Cardiac muscle cell (in vitro differentiated cells and primary cell): ENCODE measurements at regions not wholly inside any gene's neighbourhood (a gene's known extent, or its start where the extent isn't known, plus 50 kb on each side); places are given as distances from the start of the nearest gene placed in this dataset.

Source experiments
- DNase-seq, 2 donors: peaks; one replicate each; pipeline versions ENCODE4 v3.0.0 to v3.0.0-alpha.2; 2010 to 2017; ENCODE audit warnings: low read depth in 1 of 2, low spot score in 1 of 2
- H3K27ac ChIP-seq: fragments of 200-600 bp; sonication (generic); 2 replicates; pipeline ENCODE4 v1.5.1; 2016
- H3K27me3 ChIP-seq: fragments of 200-600 bp; sonication (generic); 2 replicates; pipeline ENCODE4 v1.6.0; 2016; ENCODE audit warnings: control low read depth
- H3K36me3 ChIP-seq: fragments of 200-600 bp; sonication (generic); 2 replicates; pipeline ENCODE4 v1.5.1; 2016; ENCODE audit warnings: control low read depth
- H3K4me1 ChIP-seq: fragments of 200-600 bp; sonication (generic); 2 replicates; pipeline ENCODE4 v1.8.1; 2017; ENCODE audit warnings: low read depth, mild to moderate bottlenecking, mixed run types
- H3K4me3 ChIP-seq: fragments of 200-600 bp; sonication (generic); 2 replicates; pipeline ENCODE4 v1.5.1; 2016; ENCODE audit warnings: mild to moderate bottlenecking
- H3K9me3 ChIP-seq: fragments of 200-600 bp; sonication (generic); 2 replicates; pipeline ENCODE4 v1.5.1; 2017; ENCODE audit warnings: low read depth, mild to moderate bottlenecking, control low read depth
- TF ChIP-seq, protein P1 (sequence below): IDR thresholded peaks from 2 replicates; pipeline ENCODE4 v1.5.1; 2012; ENCODE audit warnings: low read depth, mild to moderate bottlenecking, low read length

DNA sequence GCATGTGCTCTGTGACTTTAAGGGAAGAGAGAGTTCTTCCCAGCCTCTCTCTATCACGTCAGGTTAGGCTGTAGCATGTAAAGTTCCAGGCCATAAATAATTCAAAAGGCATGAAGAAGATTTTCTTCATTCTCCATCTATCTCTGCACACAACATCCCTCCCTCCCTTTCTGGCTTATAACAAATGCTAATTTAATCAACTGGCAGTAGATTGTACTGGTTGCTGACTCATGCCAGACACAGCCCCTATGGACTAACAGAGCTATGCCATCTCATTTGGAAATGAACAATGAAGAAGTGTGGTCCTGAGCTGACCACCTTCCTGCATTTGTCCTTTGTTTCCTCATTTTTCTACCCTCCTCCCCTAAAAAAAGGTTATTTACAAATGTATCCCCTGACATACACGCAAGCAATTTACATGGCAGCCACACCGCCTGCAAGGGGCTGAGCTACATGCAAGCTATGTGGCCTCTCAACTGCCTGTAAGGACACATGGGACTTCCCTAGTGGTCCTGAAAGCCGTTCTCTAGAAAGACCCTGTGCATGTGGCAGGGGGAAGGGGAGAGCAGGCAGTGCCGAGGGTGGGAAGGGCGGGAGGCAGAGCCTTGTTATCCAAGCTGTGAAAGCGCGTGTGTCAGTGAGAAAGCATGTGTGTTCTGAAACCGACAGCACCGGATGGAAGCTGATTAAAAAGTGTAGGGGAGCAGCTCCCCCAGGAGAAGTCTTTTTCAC lies 90.9 kb upstream of the KLF7 start:
- H3K4me3 ChIP-seq, result no peak overlapping the region
- peak in 1 of 2 donors; percentile 58 for DNase-seq
- no peaks in the 10 kb centered on the region for H3K4me1 ChIP-seq
- H3K9me3 ChIP-seq, result no peaks in the 10 kb centered on the region
- no peak overlapping the region for H3K27ac ChIP-seq
- TF ChIP-seq, protein P1, sequence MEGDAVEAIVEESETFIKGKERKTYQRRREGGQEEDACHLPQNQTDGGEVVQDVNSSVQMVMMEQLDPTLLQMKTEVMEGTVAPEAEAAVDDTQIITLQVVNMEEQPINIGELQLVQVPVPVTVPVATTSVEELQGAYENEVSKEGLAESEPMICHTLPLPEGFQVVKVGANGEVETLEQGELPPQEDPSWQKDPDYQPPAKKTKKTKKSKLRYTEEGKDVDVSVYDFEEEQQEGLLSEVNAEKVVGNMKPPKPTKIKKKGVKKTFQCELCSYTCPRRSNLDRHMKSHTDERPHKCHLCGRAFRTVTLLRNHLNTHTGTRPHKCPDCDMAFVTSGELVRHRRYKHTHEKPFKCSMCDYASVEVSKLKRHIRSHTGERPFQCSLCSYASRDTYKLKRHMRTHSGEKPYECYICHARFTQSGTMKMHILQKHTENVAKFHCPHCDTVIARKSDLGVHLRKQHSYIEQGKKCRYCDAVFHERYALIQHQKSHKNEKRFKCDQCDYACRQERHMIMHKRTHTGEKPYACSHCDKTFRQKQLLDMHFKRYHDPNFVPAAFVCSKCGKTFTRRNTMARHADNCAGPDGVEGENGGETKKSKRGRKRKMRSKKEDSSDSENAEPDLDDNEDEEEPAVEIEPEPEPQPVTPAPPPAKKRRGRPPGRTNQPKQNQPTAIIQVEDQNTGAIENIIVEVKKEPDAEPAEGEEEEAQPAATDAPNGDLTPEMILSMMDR, result no peak
- no peaks in the 10 kb centered on the region for H3K27me3 ChIP-seq
- no peaks in the 10 kb centered on the region for H3K36me3 ChIP-seq

DNA sequence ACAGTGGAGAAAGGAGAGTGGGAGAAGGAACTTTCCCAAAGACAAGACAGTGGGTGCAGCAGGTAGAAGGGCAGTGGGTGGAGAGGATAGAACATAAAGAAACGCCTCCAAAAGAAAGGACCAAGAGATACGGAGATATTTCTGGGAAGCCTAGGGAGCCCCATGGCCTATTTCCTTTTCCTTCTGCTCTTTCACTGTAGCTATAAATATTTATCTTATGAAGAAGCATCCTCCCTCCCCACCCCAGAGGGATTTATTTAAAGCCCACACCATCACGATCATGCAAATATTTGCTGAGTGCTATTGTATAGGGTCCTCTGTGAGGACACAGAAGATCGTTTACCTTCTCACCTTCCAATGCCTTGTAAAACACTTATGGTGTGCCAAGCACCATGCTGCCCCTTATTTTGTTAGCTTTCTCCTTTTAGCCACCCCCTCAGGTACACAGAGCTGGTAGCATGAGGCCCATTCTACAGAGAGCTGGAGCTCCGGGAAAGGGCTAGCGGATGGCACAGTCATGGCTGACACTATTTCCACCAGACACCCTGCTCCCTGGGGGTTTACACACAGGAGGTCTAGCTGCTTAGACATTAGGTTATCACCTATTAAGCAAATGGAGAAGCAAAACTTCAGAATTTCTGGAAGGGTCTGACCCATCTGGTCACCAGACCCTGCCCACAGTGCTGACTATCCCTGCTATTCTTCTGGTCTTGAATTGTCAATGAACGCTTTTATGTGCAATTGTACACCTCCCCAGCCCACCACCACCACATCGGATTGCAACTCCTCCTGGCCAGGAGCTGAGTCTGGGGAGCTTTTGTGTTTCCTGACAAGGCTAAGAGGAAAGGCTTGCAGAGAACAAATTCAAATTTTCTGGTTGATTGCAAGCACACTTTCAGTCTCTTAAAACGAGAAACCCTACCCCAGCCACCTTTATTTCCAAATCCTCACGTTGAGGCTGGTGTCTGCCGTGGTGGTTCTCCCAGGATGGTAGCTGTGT lies 91.8 kb upstream of the KLF7 start:
- DNase-seq, result no peak
- H3K27ac ChIP-seq, result no peak overlapping the region
- H3K9me3 ChIP-seq, result no peaks in the 10 kb centered on the region
- no peaks in the 10 kb centered on the region for H3K4me1 ChIP-seq
- H3K36me3 ChIP-seq, result no peaks in the 10 kb centered on the region
- H3K4me3 ChIP-seq, result no peak overlapping the region
- no peaks in the 10 kb centered on the region for H3K27me3 ChIP-seq
- TF ChIP-seq, protein P1, result no peak

DNA sequence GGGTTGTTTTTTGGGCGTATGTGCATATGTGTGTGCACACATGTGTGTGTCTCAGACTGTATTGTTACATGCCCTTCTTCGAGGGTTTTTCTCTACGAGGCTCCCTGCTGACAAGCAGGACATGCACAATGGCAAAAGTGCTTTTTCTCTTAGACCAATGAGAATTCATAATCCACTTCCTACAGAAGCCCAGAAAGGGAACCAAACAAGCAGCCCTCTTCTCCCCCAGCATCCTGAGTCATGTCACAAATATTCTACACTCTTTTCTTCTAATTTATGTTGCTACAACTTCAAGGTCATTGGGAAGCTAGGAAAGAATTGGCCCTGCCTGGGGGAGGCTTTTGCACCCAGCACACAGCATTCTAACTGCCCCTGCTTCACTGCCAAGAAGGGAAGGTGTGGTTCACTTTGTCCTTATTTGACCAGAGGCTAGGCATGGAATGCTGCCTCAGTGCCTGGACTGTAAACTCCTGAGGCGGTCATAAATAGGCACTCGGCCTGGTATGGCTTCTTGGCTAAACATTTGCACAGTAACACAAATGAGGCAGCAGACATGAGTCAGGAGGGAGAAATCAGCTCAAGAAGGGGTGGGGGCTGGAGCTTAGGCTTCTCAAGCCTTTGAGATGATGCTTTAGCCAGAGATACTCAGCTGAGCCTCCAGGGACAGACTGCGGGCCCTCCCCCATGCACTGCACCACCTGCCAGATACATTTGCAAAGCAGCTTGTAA lies 92.7 kb upstream of the KLF7 start:
- peak in 1 of 2 donors; percentile 98 for DNase-seq
- TF ChIP-seq, protein P1, result no peak
- H3K4me3 ChIP-seq, result no peak overlapping the region
- no peaks in the 10 kb centered on the region for H3K36me3 ChIP-seq
- no peaks in the 10 kb centered on the region for H3K4me1 ChIP-seq
- H3K27me3 ChIP-seq, result no peaks in the 10 kb centered on the region
- H3K9me3 ChIP-seq, result no peaks in the 10 kb centered on the region
- H3K27ac ChIP-seq, result no peak overlapping the region

DNA sequence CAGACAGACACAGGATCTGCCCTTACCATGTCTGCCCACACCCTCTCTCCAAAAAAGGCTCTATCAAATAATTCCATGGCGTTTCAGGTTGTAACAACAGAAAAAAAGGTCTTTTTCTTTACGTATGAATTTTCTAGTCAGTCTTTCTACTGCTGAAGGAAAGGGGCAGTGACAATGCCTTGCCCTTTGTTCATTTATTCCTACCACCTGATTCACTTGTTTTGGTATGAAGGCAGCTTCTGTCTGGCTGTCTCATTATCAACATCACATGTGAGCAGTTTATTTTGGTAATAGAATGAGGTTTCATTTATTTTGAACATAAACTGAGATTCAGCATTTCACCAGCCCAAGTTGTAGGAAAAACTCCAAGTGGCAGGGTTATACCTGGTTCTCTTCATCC lies 94.3 kb upstream of the KLF7 start:
- H3K36me3 ChIP-seq, result no peaks in the 10 kb centered on the region
- no peak overlapping the region for H3K27ac ChIP-seq
- DNase-seq, result no peak
- H3K4me3 ChIP-seq, result no peak overlapping the region
- H3K27me3 ChIP-seq, result no peaks in the 10 kb centered on the region
- TF ChIP-seq, protein P1, result no peak
- H3K9me3 ChIP-seq, result no peaks in the 10 kb centered on the region
- no peaks in the 10 kb centered on the region for H3K4me1 ChIP-seq

DNA sequence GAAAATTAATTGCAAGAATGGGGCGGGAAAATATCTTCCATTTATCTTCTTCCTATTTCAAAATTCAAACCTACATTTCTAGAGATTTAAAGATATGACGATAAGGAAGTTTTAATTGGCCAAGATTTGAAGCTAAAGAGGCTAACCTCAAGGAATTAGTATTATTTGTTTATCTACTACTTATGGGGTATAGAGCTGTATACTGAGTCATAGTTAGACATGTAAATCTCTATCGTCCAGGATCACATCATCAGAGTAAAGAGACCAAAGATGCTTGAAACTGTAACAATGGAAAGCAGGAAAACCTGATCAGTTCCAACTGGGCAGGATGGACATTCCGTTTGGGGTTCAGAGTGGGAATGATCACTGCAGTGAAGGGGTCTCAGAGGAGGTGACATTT lies 95.2 kb upstream of the KLF7 start:
- TF ChIP-seq, protein P1, result no peak
- no peak for DNase-seq
- Histone ChIP-seq H3K27me3 (no peaks in the 10 kb centered on the region), H3K27ac (no peak overlapping the region), H3K36me3 (no peaks in the 10 kb centered on the region), H3K4me1 (no peaks in the 10 kb centered on the region), H3K4me3 (no peak overlapping the region), H3K9me3 (no peaks in the 10 kb centered on the region)
